ENCODE measurements at regions not wholly inside any gene's neighbourhood (a gene's known extent, or its start where the extent isn't known, plus 50 kb on each side); places are given as distances from the start of the nearest gene placed in this dataset.

GRCh38 chr5:136501133-136501532 is 135.8 kb upstream of the TRPC7 start:
- no peak overlapping the region for H3K4me3 ChIP-seq (ENCODE audit: extremely low read depth in 1 of 4, insufficient read depth in 2 of 4, low read depth in 3 of 4, low read length in 4 of 4)
- 83% methylated on average over 1 of the region's 1 CpG; no CpG with 5 or more reads in 1 of the 2 experiments for WGBS, 2 experiments (ENCODE audit: extremely low coverage in 1 of 2, insufficient coverage in 1 of 2, insufficient read length in 1 of 2, insufficient replicate concordance in 2 of 2, low coverage in 1 of 2, low lambda C conversion rate in 2 of 2, missing lambda C conversion rate in 1 of 2)
- H4K8ac ChIP-seq (ENCODE audit: extremely low read depth, insufficient read depth, low read length): no peak overlapping the region
- no peak overlapping the region for H3K14ac ChIP-seq (ENCODE audit: insufficient read length)
- no peak overlapping the region for H3K9ac ChIP-seq (replicated peaks in 1 of 4; ENCODE audit: extremely low read depth in 1 of 4, low read depth in 3 of 4, low read length in 3 of 4)
- H3K4ac ChIP-seq (replicated peaks; ENCODE audit: insufficient read length, low read depth, low read length): no peak overlapping the region
- DNase-seq (ENCODE audit: low read depth in 1 of 2, low spot score in 2 of 2) (no peak), FAIRE-seq (no peak)
- CTCF ChIA-PET (ENCODE audit: partially characterized antibody): interaction anchor here (0.8 to 1.5 kb wide), 3 partner anchors 13 to 76 kb away, joined by 3 to 4 read pairs (median 4); no protein-coding TSS in a partner anchor
- no peaks in the 10 kb centered on the region for H3K79me1 ChIP-seq (ENCODE audit: low read depth, low read length)
- H2AK5ac ChIP-seq (ENCODE audit: low read depth, low read length): no peak overlapping the region
- no peak overlapping the region for H2BK15ac ChIP-seq (ENCODE audit: low read length)
- no peaks in the 10 kb centered on the region for H3K36me3 ChIP-seq (ENCODE audit: control insufficient read depth in 2 of 4, insufficient read depth in 4 of 4, low read length in 3 of 4)
- H2BK120ac ChIP-seq (replicated peaks; ENCODE audit: low read depth, low read length): no peak overlapping the region
- no peak overlapping the region for H3K56ac ChIP-seq (replicated peaks; ENCODE audit: insufficient read length, low read depth, low read length)
- H2BK20ac ChIP-seq (ENCODE audit: low read length): peak overlapping the region; percentile 40; the same call in 1 of the 2 replicates
- no peaks in the 10 kb centered on the region for H4K20me1 ChIP-seq (replicated peaks in 1 of 2; ENCODE audit: control insufficient read depth in 1 of 2, insufficient read depth in 2 of 2, low read length in 2 of 2)
- no peaks in the 10 kb centered on the region for H3K27me3 ChIP-seq (replicated peaks in 1 of 4; ENCODE audit: control insufficient read depth in 3 of 4, extremely low read depth in 1 of 4, insufficient read depth in 3 of 4, low read length in 3 of 4)
- H3K23ac ChIP-seq (ENCODE audit: insufficient read length): no peak overlapping the region
- H2AFZ ChIP-seq (ENCODE audit: low read length): no peak overlapping the region
- no peaks in the 10 kb centered on the region; a peak in 1 of 4 replicates for H3K79me2 ChIP-seq (ENCODE audit: control insufficient read depth in 1 of 2, insufficient read depth in 2 of 2, low read length in 2 of 2)
- no peak overlapping the region for H3K18ac ChIP-seq (ENCODE audit: extremely low read depth, low read length)
- peaks cover 0 to 3% (median 0%) of the 10 kb centered on the region in 4 experiments; a peak in 2 of 7 replicates for H3K4me1 ChIP-seq (replicated peaks in 1 of 4; ENCODE audit: control insufficient read depth in 3 of 4, insufficient read depth in 4 of 4, low read length in 3 of 4)
- TF ChIP-seq TBP (IDR thresholded peaks at IDR 0.05; ENCODE audit: low read depth, low read length) (no peak), TEAD4 (IDR thresholded peaks at IDR 0.05; ENCODE audit: low read depth, low read length) (no peak), KDM5A (IDR thresholded peaks at IDR 0.05; ENCODE audit: low read length) (no peak), SP4 (IDR thresholded peaks at IDR 0.05; ENCODE audit: low read length) (no peak), RNF2 (IDR thresholded peaks at IDR 0.05; ENCODE audit: borderline replicate concordance, low read depth, low read length, missing control alignments, poor library complexity, severe bottlenecking) (no peak), USF2 (IDR thresholded peaks at IDR 0.05; ENCODE audit: low read length) (no peak), SIN3A (conservative IDR thresholded peaks at IDR 0.05 in 1 of 2, IDR thresholded peaks at IDR 0.05 in 1 of 2; ENCODE audit: low read depth in 1 of 2, low read length in 2 of 2) (no peak), SUZ12 (IDR thresholded peaks at IDR 0.05; ENCODE audit: low read length) (no peak), POLR2AphosphoS5 (IDR thresholded peaks at IDR 0.05; ENCODE audit: low read depth, low read length) (no peak), EGR1 (IDR thresholded peaks at IDR 0.05; ENCODE audit: borderline replicate concordance, low read depth, low read length) (no peak), YY1 (IDR thresholded peaks at IDR 0.05; ENCODE audit: low read depth, low read length) (no peak), HDAC2 (IDR thresholded peaks at IDR 0.05; ENCODE audit: borderline replicate concordance in 1 of 2, low read depth in 2 of 2, low read length in 2 of 2) (no peak)
- H3K9me3 ChIP-seq (ENCODE audit: insufficient read depth in 2 of 2, low read depth in 1 of 2, low read length in 1 of 2): peaks cover 10 to 17% of the 10 kb centered on the region in 2 experiments
- H2BK12ac ChIP-seq (ENCODE audit: low read depth, low read length): peak overlapping the region; percentile 18; the same call in 1 of the 2 replicates
- no peak overlapping the region for H4K5ac ChIP-seq (ENCODE audit: insufficient read length, low read depth, low read length)
- POLR2A ChIA-PET (ENCODE audit: partially characterized antibody): no interaction called here
- H3K23me2 ChIP-seq (ENCODE audit: low read depth, low read length): no peaks in the 10 kb centered on the region
- no peak overlapping the region for H3K4me2 ChIP-seq (ENCODE audit: insufficient read depth in 1 of 2, low read depth in 2 of 2, low read length in 2 of 2)
- H2BK5ac ChIP-seq (ENCODE audit: low read depth, low read length): 0 out of 2 replicates have a peak overlapping the region, but pooled peaks have one; percentile 3
- no peak overlapping the region for H4K91ac ChIP-seq (replicated peaks; ENCODE audit: insufficient read length, low read length)
- no peak overlapping the region for H3K27ac ChIP-seq (ENCODE audit: low read depth, low read length)

Measured in H1 (cell line).